NCI-H1417 (cell line): ENCODE measurements at regions not wholly inside any gene's neighbourhood (a gene's known extent, or its start where the extent isn't known, plus 50 kb on each side); places are given as distances from the start of the nearest gene placed in this dataset.
"Not testable (repeated sequence)": the region's sequence is repeated elsewhere in the genome, so short reads cannot be mapped to it uniquely, and the experiment has no call there.

Experiments
- DNase-seq, 3 experiments: peaks; one replicate each; lab custom pipeline; 2025; lab: John Stamatoyannopoulos, UW

DNA sequence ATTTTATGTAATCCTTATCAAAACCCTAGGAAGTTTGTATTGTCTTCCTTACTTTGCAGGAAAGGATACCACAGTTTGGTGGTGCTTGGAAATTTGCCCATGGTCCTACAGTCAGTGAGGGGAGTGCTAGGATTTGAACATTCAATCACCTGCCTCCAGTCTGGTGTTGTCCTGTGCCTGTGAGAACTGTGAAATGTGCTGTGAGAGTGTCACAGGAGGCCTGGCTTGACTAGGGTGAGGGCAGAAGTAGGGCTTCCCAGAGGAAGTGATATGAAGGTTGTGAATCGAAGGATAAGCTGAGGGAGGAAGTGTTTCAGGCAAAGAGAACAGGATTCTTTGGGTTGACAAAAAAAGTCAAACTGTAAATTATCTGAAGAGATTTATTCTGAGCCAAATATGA, 424.4 kb downstream of the TMEM135 start:
- no peak for DNase-seq

GRCh38 chr11:87460842-87461637, 423.3 kb downstream of the TMEM135 start:
- DNase-seq = no peak

DNA sequence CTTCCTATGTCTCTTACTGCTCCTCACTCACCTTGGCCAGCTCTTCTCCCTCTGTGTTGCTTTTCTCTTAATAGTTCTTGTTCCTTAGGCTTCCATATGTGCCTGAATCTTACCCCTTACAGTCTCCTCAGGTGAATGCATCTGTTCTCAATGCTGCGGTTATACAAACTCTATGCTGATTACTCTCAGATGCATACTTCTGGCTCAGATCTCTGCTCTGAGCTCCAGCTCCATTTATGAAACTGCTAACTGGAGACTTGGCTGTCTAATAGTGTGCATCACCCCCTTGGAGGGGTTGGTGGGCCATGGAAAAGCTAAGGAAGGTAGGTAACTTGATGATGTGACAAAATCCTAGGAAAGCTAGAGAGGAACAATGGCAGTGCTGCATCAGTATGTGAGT, 422.5 kb downstream of the TMEM135 start:
- DNase-seq = no peak

DNA sequence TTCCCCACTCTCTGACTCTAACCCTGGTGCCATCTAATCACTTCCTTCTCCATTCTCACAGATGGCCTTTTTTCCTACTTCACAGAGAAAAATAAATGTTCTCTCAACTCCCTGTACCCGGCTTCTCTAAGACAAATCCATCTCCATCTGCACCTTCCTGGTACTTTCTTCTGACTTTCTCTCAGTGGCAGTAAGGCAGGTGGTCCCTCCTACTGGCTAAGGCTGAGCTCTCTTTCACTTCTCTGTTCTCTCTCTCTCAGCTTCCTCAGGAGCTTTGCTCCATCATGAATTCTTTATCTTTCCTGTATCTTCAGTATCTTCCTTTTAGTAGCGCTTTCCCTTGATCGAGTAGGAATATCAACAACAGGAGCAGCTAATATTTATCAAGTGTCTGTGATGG, 421.6 kb downstream of the TMEM135 start:
- no peak for DNase-seq

GRCh38 chr11:87456499-87456898, 418.8 kb downstream of the TMEM135 start:
- DNase-seq = no peak

DNA sequence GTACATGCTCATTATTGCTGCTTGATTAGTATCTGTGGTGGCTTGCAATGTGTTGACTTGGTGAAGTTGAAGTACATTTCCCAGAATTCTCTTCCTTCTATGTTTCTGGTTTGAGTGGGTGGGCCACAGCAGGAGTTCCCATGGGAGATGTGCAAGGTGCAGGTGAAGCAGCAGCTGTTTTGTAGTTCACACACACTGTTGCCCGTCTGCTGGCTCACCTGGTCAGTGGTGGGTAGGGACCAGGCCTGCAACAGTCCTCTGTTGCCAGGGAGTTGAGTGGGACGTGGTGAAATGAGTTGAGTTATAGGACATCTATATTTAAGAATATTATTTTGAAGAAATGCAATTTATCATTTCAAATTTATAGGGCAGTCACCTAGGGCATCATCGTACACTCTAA, 417.4 kb downstream of the TMEM135 start:
- DNase-seq = no peak

DNA sequence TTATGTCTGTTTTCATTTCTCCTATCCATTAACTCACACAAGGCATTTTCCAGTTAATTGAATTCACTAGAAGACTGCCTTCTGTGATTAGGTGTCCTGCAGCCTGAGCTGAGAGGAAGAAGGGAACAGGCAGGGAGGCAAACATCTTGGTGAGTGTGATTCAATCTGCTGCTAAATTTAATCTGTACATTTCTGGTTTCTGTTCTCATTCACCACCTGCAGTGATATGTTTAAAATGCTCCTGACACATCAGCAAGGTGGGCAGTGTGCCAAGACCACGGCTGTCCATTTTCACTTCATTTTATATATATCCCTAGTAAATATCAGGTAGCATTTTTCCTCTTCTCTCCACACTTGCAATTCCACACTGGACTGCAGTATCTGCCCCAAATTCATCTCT, 416.5 kb downstream of the TMEM135 start:
- DNase-seq = peak in 2 of 3 experiments; percentile 18 to 67

- peak in 2 of 3 experiments; percentile 63 to 74 for DNase-seq
Measured at GRCh38 chr11:87453531-87454089, 415.9 kb downstream of the TMEM135 start.

GRCh38 chr11:87452025-87452424, 414.3 kb downstream of the TMEM135 start:
- not testable (repeated sequence) for DNase-seq

DNA sequence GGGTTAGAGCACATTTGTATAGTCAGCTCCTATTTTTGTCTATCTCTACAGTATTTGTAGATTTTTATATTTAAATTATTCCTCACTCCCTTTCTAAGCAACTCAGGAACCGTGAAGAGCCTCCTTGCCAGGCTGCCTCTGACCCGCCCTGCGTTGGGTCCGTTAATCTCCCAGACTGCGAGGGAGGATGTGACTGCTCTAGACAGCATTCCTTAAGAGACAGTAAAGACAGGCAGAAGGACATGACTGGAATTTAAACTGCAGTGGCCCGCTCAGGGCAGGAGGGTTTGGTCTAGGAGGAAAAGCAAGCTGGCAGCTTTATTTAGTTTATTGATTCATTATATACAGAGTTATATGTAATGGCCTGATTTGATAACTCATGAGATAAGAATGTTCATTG, 413.7 kb downstream of the TMEM135 start:
- DNase-seq = no peak

DNA sequence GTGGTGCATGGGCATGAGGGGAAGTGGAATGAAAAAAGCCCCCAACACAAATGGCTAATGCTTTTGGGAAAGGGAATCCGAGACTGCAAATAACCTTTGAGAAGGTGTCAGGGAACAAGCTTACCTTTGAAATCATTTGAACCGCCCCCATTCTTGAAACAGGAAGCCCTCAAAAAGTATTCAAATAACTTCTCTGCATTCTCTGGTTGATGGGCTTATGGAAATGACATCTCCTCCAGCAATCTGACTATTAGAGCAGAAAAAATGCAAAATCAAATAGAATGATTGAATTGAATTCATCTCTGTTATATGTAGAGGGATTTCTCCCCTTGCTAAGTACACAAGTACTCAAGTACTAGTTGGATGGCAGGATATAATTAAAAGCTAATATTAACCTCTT, 409.9 kb downstream of the TMEM135 start:
- DNase-seq = no peak

GRCh38 chr11:87444993-87445392, 407.3 kb downstream of the TMEM135 start:
- no peak for DNase-seq

DNA sequence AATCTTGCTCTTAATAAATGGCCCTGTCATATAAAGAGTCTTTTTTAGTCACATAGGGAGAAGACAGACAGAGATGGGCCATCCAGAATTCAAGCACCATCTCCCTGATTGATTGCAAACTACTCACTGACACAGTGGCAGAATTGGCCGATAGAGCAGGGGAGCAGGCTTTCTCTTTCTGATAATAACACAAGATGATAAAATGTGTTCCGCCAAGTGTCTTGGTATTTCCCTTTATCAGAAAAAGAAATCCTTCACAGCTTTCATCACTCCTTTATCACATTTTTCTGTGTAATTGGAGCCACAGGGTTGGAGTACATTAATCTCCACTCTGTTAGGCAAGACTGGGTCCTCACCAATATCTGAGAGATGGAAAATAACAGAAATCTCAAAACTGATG, 406.0 kb downstream of the TMEM135 start:
- no peak for DNase-seq

GRCh38 chr11:87440076-87440770, 402.5 kb downstream of the TMEM135 start:
- DNase-seq = no peak

DNA sequence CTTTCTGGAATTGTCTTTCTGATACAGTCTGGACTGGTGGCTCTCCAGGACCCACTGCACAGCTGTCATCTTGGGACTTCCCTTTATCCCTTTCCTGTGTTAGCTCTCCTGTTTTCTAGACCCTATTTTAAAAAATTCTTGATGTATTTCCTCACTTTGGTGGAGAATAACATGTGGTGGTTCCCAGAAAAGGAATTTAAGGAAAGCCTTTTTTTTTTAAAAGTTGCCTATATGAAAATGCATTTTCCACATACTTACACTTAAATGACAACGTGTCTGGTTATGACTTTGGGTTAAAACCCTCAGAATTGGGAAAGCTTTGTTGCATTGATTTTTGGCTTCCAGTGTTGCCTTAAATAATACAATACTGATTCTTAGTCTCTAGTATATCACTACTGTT, 400.7 kb downstream of the TMEM135 start:
- no peak for DNase-seq

DNA sequence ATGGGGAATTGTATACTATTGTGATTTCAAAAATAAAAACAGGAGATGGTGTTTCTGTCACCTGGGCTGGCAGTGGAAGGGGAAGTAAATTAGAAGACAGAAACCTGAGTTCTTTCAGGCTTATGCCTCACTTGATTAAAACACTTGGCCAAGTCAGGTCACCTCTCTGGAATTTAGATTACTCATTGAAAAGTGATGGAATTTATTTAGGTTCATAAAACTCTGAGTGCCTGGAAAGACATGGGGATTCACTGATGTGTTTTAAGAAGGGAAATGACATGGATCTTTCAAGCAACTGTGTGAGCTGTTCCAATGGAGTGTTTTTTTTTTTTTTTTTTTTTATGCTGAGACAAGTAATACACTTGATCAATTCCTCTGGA, 400.1 kb downstream of the TMEM135 start:
- no peak for DNase-seq

GRCh38 chr11:87437133-87437843, 399.6 kb downstream of the TMEM135 start:
- no peak for DNase-seq

- no peak for DNase-seq
Measured at GRCh38 chr11:87432022-87432421, 394.3 kb downstream of the TMEM135 start.

DNA sequence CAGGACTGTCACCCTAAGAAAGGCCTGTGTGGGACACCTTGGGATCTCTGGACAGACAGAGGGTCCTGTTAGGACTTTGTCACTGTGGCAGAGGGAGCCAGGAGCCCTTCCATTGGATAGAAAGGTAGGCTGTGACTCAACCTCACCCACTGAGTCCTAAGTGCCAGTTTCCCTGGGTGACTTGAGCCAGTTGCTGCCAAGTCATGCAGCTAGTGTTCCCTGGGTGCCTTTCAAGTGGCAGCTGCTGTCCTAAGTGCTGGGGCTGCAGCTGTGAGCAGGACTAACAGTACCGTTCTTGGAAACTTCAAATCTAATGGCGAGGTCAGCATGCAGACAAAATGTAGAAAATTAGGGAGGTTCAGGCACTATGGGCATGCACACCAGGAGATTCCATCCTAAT, 393.7 kb downstream of the TMEM135 start:
- DNase-seq = peak in 1 of 3 experiments; percentile 9

DNA sequence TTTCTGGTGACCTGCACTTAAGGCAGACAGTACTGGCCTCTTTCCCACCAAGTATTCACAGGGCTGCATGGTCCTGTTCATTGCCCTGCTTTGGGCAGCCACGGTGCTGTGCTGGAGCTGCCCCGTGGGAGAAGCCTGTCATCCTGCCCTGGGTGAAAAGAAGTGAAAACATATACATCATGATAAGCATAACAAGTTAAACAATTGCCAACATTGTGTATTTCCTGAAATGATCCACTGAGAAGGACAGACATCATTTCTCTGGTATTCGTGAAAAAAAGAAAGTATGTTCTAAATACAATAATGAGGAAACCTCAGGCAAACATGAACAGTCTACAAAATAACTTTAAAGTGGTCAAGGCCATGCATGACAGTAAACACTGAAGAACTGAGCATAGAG, 393.1 kb downstream of the TMEM135 start:
- DNase-seq = no peak

GRCh38 chr11:87429996-87430395, 392.3 kb downstream of the TMEM135 start:
- peak in 1 of 3 experiments; percentile 34 for DNase-seq

- no peak for DNase-seq
Measured at GRCh38 chr11:87428266-87428665, 390.5 kb downstream of the TMEM135 start.

GRCh38 chr11:87425943-87426342, 388.2 kb downstream of the TMEM135 start:
- no peak for DNase-seq
